IMR-90 (cell line): ENCODE measurements at regions not wholly inside any gene's neighbourhood (a gene's known extent, or its start where the extent isn't known, plus 50 kb on each side); places are given as distances from the start of the nearest gene placed in this dataset.

Source experiments
- ATAC-seq: fragments of 200-7000 bp; cut with Tn5 transposase; 2 replicates; pipeline ENCODE4 v1.9.1; 2020; ENCODE audit warnings: low read depth, mild to moderate bottlenecking, moderate library complexity
- BruUV-seq: library from RNA; stranded (reverse); fragments of 400-500 nt; replicated peaks from 2 replicates; lab custom pipeline; 2021; lab: Mats Ljungman, UMichigan
- CTCF ChIA-PET: fragments of 300-600 bp; formaldehyde crosslinking; extraction: SDS; loops from one replicate; lab custom pipeline; 2021; ENCODE audit warnings: antibody characterized with exemption; lab: Yijun Ruan, JAX
- POLR2A ChIA-PET: fragments of 300-600 bp; sonication (Branson Sonifier 250); formaldehyde crosslinking; loops from one replicate; lab custom pipeline; 2022; ENCODE audit warnings: antibody characterized with exemption; ENCODE audit not compliant: unreplicated experiment; lab: Charles Lee
- DNase-seq: peaks from one replicate; pipeline ENCODE4 v3.0.0; 2013
- H2AFZ ChIP-seq: replicated peaks from 2 replicates; pipeline ENCODE3; 2013; ENCODE audit warnings: low read length, mild to moderate bottlenecking; ENCODE audit not compliant: poor library complexity
- H2AK5ac ChIP-seq: 2 replicates; pipeline ENCODE4 v1.6.1; 2013; ENCODE audit warnings: low read depth, low read length, inconsistent platforms
- H2AK9ac ChIP-seq: replicated peaks from 2 replicates; pipeline ENCODE3; 2013; ENCODE audit warnings: mild to moderate bottlenecking, low read depth, low read length, moderate library complexity; ENCODE audit not compliant: poor library complexity
- H2BK120ac ChIP-seq: 2 replicates; pipeline ENCODE4 v1.6.1; 2013; ENCODE audit warnings: low read depth, low read length, inconsistent platforms
- H2BK15ac ChIP-seq: 3 replicates; pipeline ENCODE4 v1.6.1; 2013; ENCODE audit warnings: low read depth, low read length, inconsistent platforms
- H2BK20ac ChIP-seq: 2 replicates; pipeline ENCODE4 v1.6.1; 2013; ENCODE audit warnings: low read depth, mild to moderate bottlenecking, inconsistent platforms, low read length, moderate library complexity
- H2BK5ac ChIP-seq: 2 replicates; pipeline ENCODE4 v1.6.1; 2013; ENCODE audit warnings: mild to moderate bottlenecking, low read depth, low read length, inconsistent platforms; ENCODE audit not compliant: poor library complexity, severe bottlenecking
- H3K14ac ChIP-seq: replicated peaks from 2 replicates; pipeline ENCODE4 v1.6.1; 2013; ENCODE audit warnings: low read depth, low read length, inconsistent platforms
- H3K18ac ChIP-seq: 2 replicates; pipeline ENCODE4 v1.6.1; 2013; ENCODE audit warnings: low read depth, low read length, control low read depth
- H3K23ac ChIP-seq: 2 replicates; pipeline ENCODE4 v1.6.1; 2013; ENCODE audit warnings: low read depth, low read length, inconsistent platforms
- H3K27ac ChIP-seq: 2 replicates; pipeline ENCODE4 v1.5.1; 2013; ENCODE audit warnings: mild to moderate bottlenecking, control low read depth, low read length; ENCODE audit not compliant: insufficient read depth
- H3K27me3 ChIP-seq: 2 replicates; pipeline ENCODE4 v1.6.1; 2013; ENCODE audit warnings: low read length; ENCODE audit not compliant: control insufficient read depth, insufficient read depth
- H3K36me3 ChIP-seq: 2 replicates; pipeline ENCODE4 v1.6.1; 2013; ENCODE audit warnings: low read length, mixed read lengths; ENCODE audit not compliant: control insufficient read depth, insufficient read depth
- H3K4ac ChIP-seq: 2 replicates; pipeline ENCODE4 v1.6.1; 2013; ENCODE audit warnings: low read depth, low read length, inconsistent platforms
- H3K4me1 ChIP-seq: 2 replicates; pipeline ENCODE4 v1.6.1; 2013; ENCODE audit warnings: low read length, mixed read lengths; ENCODE audit not compliant: control insufficient read depth, insufficient read depth
- H3K4me2 ChIP-seq: 2 replicates; pipeline ENCODE4 v1.6.1; 2013; ENCODE audit warnings: low read depth, mild to moderate bottlenecking, control low read depth, low read length, moderate library complexity
- H3K4me3 ChIP-seq: 2 replicates; pipeline ENCODE4 v1.5.1; 2013; ENCODE audit warnings: low read depth, mild to moderate bottlenecking, control low read depth, low read length, moderate library complexity; ENCODE audit not compliant: insufficient read depth
- H3K56ac ChIP-seq: 2 replicates; pipeline ENCODE4 v1.6.1; 2013; ENCODE audit warnings: low read length, inconsistent platforms; ENCODE audit not compliant: insufficient read depth; ENCODE audit errors: extremely low read depth
- H3K79me1 ChIP-seq, 2 experiments: 2 replicates each; pipeline ENCODE4 v1.6.1; 2013; ENCODE audit warnings: low read length in 2 of 2, inconsistent platforms in 1 of 2, low read depth in 1 of 2
- H3K9ac ChIP-seq: 2 replicates; pipeline ENCODE4 v1.6.1; 2013; ENCODE audit warnings: low read depth, low read length, control low read depth
- H3K9me1 ChIP-seq: 2 replicates; pipeline ENCODE4 v1.6.1; 2013; ENCODE audit warnings: low read length, inconsistent platforms; ENCODE audit not compliant: insufficient read depth
- H3K9me3 ChIP-seq: 2 replicates; pipeline ENCODE4 v1.6.1; 2013; ENCODE audit warnings: low read length; ENCODE audit not compliant: control insufficient read depth, insufficient read depth
- H4K20me1 ChIP-seq: 2 replicates; pipeline ENCODE4 v1.6.1; 2013; ENCODE audit warnings: low read length, inconsistent platforms; ENCODE audit not compliant: insufficient read depth
- H4K5ac ChIP-seq: 2 replicates; pipeline ENCODE4 v1.6.1; 2013; ENCODE audit warnings: mild to moderate bottlenecking, low read depth, low read length, control low read depth
- H4K8ac ChIP-seq, 2 experiments: 2 replicates each; pipeline ENCODE4 v1.6.1; 2013; ENCODE audit warnings: low read depth in 2 of 2, low read length in 2 of 2, control low read depth in 1 of 2, inconsistent platforms in 1 of 2
- H4K91ac ChIP-seq: 2 replicates; pipeline ENCODE4 v1.6.1; 2013; ENCODE audit warnings: low read depth, low read length, inconsistent platforms; ENCODE audit not compliant: insufficient read depth
- BHLHE40 ChIP-seq: fragments of 150-350 bp; IDR thresholded peaks from 2 replicates; pipeline ENCODE4 v1.6.1; 2016; ENCODE audit warnings: mild to moderate bottlenecking, low read depth, low read length
- CEBPB ChIP-seq: IDR thresholded peaks from 2 replicates; pipeline ENCODE4 v1.6.1; 2012; ENCODE audit warnings: low read depth, low read length, improper control_type of control experiment
- CHD1 ChIP-seq: IDR thresholded peaks from 2 replicates; pipeline ENCODE4 v1.6.1; 2012; ENCODE audit warnings: low read depth, low read length, improper control_type of control experiment
- CTCF ChIP-seq: conservative IDR thresholded peaks from 2 replicates; pipeline ENCODE4 v1.5.1; 2012; ENCODE audit warnings: mild to moderate bottlenecking, low read depth, low read length, improper control_type of control experiment
- ELK1 ChIP-seq: fragments of 150-350 bp; IDR thresholded peaks from 2 replicates; pipeline ENCODE4 v1.6.1; 2016; ENCODE audit warnings: low read depth, mild to moderate bottlenecking, low read length, moderate library complexity, borderline replicate concordance
- FOS ChIP-seq: fragments of 150-350 bp; IDR thresholded peaks from 2 replicates; pipeline ENCODE4 v1.6.1; 2016; ENCODE audit warnings: low read depth, low read length
- MAFK ChIP-seq: IDR thresholded peaks from 2 replicates; pipeline ENCODE4 v1.6.1; 2012; ENCODE audit warnings: low read depth, low read length, improper control_type of control experiment
- MAZ ChIP-seq: IDR thresholded peaks from 2 replicates; pipeline ENCODE4 v1.6.1; 2012; ENCODE audit warnings: low read depth, mild to moderate bottlenecking, low read length, improper control_type of control experiment, moderate library complexity, borderline replicate concordance
- MXI1 ChIP-seq: IDR thresholded peaks from 2 replicates; pipeline ENCODE4 v1.6.1; 2012; ENCODE audit warnings: low read depth, mild to moderate bottlenecking, low read length, moderate library complexity, borderline replicate concordance
- NFE2L2 ChIP-seq: fragments of 150-350 bp; IDR thresholded peaks from 2 replicates; pipeline ENCODE4 v1.6.1; 2016; ENCODE audit warnings: low read depth, mild to moderate bottlenecking, low read length
- POLR2A ChIP-seq: IDR thresholded peaks from 2 replicates; pipeline ENCODE4 v1.6.1; 2012; ENCODE audit warnings: mild to moderate bottlenecking, low read depth, low read length
- RAD21 ChIP-seq: IDR thresholded peaks from 2 replicates; pipeline ENCODE4 v1.6.1; 2012; ENCODE audit warnings: low read length, improper control_type of control experiment
- RCOR1 ChIP-seq: IDR thresholded peaks from 2 replicates; pipeline ENCODE4 v1.6.1; 2012; ENCODE audit warnings: mild to moderate bottlenecking, low read length, improper control_type of control experiment; ENCODE audit not compliant: insufficient replicate concordance
- RFX5 ChIP-seq: IDR thresholded peaks from 2 replicates; pipeline ENCODE4 v1.8.0; 2012; ENCODE audit warnings: low read depth, mild to moderate bottlenecking, low read length, moderate library complexity
- SMC3 ChIP-seq: fragments of 150-350 bp; IDR thresholded peaks from 2 replicates; pipeline ENCODE4 v1.6.1; 2016; ENCODE audit warnings: low read depth, mild to moderate bottlenecking, antibody characterized with exemption, low read length, moderate library complexity
- USF2 ChIP-seq: fragments of 150-350 bp; IDR thresholded peaks from 2 replicates; pipeline ENCODE4 v1.6.1; 2017; ENCODE audit warnings: mild to moderate bottlenecking, antibody characterized with exemption, low read length, low read depth
- WGBS, 2 experiments: methylation state at CpG; one replicate each; pipeline versions ENCODE4 v1.1.5 to v1.1.7; 2013; ENCODE audit warnings: missing lambda C conversion rate in 2 of 2; ENCODE audit not compliant: insufficient read length in 1 of 2; ENCODE audit errors: extremely low coverage in 2 of 2; 5-methylcytosine and 5-hydroxymethylcytosine counted together
- dilution Hi-C: fragments of 300-500 bp; cut with HindIII; formaldehyde crosslinking; loops from one replicate; pipeline ENCODE4 v1.14.3; 2018; ENCODE audit warnings: low sequenced_read_pairs; ENCODE audit not compliant: unreplicated experiment
- in situ Hi-C: fragments of 300-500 bp; cut with MboI; formaldehyde crosslinking; loops from 3 replicates; pipeline ENCODE4 v1.14.3; 2019; ENCODE audit warnings: low sequenced_read_pairs, inconsistent platforms, mixed read lengths
- intact Hi-C: fragments of 100-400 bp; cut with micrococcal nuclease; formaldehyde crosslinking; loops from 2 replicates; pipeline ENCODE4 v1.10.0; 2022

- H3K79me1 ChIP-seq, result no peaks in the 10 kb centered on the region
- H3K9me1 ChIP-seq, result no peaks in the 10 kb centered on the region; the same call in 1 of the 2 replicates
- H3K27me3 ChIP-seq, result no peaks in the 10 kb centered on the region
- H4K8ac ChIP-seq, result 0 out of 4 replicates have a peak overlapping the region, but pooled peaks of 1 of the 2 experiments have one; percentile 36
- H3K4me1 ChIP-seq, result peaks cover 9% of the 10 kb centered on the region
- H3K9me3 ChIP-seq, result no peaks in the 10 kb centered on the region
- H3K14ac ChIP-seq, result peak overlapping the region; percentile 44
- no peak overlapping the region for H2BK5ac ChIP-seq
- intact Hi-C loops (loop anchor here (10.0 kb wide), 1 partner anchor 643 kb away; no protein-coding TSS in a partner anchor), dilution Hi-C loops (no loop called here), in situ Hi-C loops (no loop called here)
- H2BK120ac ChIP-seq, result peak overlapping the region; percentile 4; the same call in 1 of the 2 replicates
- no peak overlapping the region for H3K4me3 ChIP-seq
- H3K36me3 ChIP-seq, result no peaks in the 10 kb centered on the region
- H3K4me2 ChIP-seq, result no peak overlapping the region
- BruUV-seq, result no TSS peak
- no peak overlapping the region for H3K9ac ChIP-seq
- 0 out of 2 replicates have a peak overlapping the region, but pooled peaks have one; percentile 8 for H3K23ac ChIP-seq
- no peak overlapping the region for H3K56ac ChIP-seq
- no CpG with 5 or more reads among the region's 1 CpG for WGBS, 2 experiments
- ATAC-seq, result no peak
- ChIA-PET CTCF (no interaction called here), POLR2A (no interaction called here)
- H3K4ac ChIP-seq, result peak overlapping the region; percentile 61
- peak overlapping the region; percentile 25; the same call in 1 of the 2 replicates for H4K5ac ChIP-seq
- peak overlapping the region; percentile 8 for H2AFZ ChIP-seq
- no peak for DNase-seq
- H2AK9ac ChIP-seq, result peak overlapping the region; percentile 33
- H4K91ac ChIP-seq, result peak overlapping the region; percentile 9; the same call in 1 of the 2 replicates
- H3K27ac ChIP-seq, result no peak overlapping the region
- peak overlapping the region; percentile 36; the same call in 1 of the 3 replicates for H2BK15ac ChIP-seq
- peak overlapping the region; percentile 62; the same call in 1 of the 2 replicates for H2BK20ac ChIP-seq
- H4K20me1 ChIP-seq, result no peaks in the 10 kb centered on the region
- H2AK5ac ChIP-seq, result peak overlapping the region; percentile 1; the same call in 1 of the 2 replicates
- peak overlapping the region; percentile 69; the same call in 1 of the 2 replicates for H3K18ac ChIP-seq
- TF ChIP-seq USF2, result no peak
- TF ChIP-seq NFE2L2, result no peak
- no peak for TF ChIP-seq CEBPB
- no peak for TF ChIP-seq MAFK
- no peak for TF ChIP-seq ELK1
- no peak for TF ChIP-seq MAZ
- TF ChIP-seq FOS, result no peak
- TF ChIP-seq RAD21, result no peak
- no peak for TF ChIP-seq MXI1
- TF ChIP-seq RFX5, result no peak
- TF ChIP-seq CHD1, result no peak
- no peak for TF ChIP-seq CTCF
- TF ChIP-seq BHLHE40, result no peak
- TF ChIP-seq SMC3, result no peak
- no peak for TF ChIP-seq POLR2A
- no peak for TF ChIP-seq RCOR1
Observed at GRCh38 chr3:106421426-106421825, 552.6 kb upstream of the CBLB start.
